ENCODE measurements at regions not wholly inside any gene's neighbourhood (a gene's known extent, or its start where the extent isn't known, plus 50 kb on each side); places are given as distances from the start of the nearest gene placed in this dataset.

DNA sequence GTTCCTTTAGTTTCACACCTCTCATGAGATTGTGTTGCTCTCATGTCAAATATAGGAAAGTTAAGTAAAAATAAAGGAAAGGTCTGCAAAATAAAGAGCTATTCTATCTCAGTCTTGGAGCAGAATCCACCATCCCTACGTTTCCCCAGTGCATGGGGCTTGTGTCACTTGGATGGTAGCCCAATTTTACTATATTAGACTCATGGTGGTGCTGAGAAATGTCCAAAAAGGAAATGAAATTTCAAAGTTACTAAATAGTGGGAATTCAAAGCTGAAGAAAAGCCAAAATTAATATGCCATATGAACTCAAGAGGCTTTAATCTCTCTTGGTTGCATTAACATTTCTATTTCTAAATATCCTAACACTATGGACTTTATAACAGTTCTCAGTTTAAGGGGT, 1283.3 kb upstream of the GJE1 start:
- H3K27me3 ChIP-seq: no peaks in the 10 kb centered on the region
- no peak for TF ChIP-seq POLR2A (IDR thresholded peaks at IDR 0.05)
- TF ChIP-seq CTCF (IDR thresholded peaks at IDR 0.05): no peak
- no peak overlapping the region for H3K27ac ChIP-seq
- WGBS, 4 donors: 64 to 74% (median 64%) methylated on average over 1 of the region's 1 CpG
- DNase-seq: no peak
- H3K9me3 ChIP-seq (replicated peaks in 1 of 3): no peaks in the 10 kb centered on the region
- intact Hi-C loops (cut with DNase I): no loop called here
- H3K36me3 ChIP-seq (replicated peaks in 1 of 2): no peaks in the 10 kb centered on the region
- H3K4me1 ChIP-seq (replicated peaks in 1 of 2): peaks cover 5 to 18% of the 10 kb centered on the region in 2 donors
- no peak overlapping the region for H3K4me3 ChIP-seq

GRCh38 chr6:140847262-140847645, 1285.5 kb upstream of the GJE1 start:
- DNase-seq: no peak
- TF ChIP-seq POLR2A (IDR thresholded peaks at IDR 0.05) (no peak), CTCF (IDR thresholded peaks at IDR 0.05) (no peak)
- Histone ChIP-seq H3K4me3 (no peak overlapping the region), H3K27ac (no peak overlapping the region), H3K4me1 (replicated peaks in 1 of 2) (peaks cover 5 to 14% of the 10 kb centered on the region in 2 donors), H3K36me3 (replicated peaks in 1 of 2) (no peaks in the 10 kb centered on the region), H3K27me3 (no peaks in the 10 kb centered on the region), H3K9me3 (replicated peaks in 1 of 3) (no peaks in the 10 kb centered on the region)
- intact Hi-C loops (cut with DNase I): no loop called here
- 73 to 76% (median 74%) methylated on average over 2 of the region's 2 CpGs for WGBS, 4 donors

DNA sequence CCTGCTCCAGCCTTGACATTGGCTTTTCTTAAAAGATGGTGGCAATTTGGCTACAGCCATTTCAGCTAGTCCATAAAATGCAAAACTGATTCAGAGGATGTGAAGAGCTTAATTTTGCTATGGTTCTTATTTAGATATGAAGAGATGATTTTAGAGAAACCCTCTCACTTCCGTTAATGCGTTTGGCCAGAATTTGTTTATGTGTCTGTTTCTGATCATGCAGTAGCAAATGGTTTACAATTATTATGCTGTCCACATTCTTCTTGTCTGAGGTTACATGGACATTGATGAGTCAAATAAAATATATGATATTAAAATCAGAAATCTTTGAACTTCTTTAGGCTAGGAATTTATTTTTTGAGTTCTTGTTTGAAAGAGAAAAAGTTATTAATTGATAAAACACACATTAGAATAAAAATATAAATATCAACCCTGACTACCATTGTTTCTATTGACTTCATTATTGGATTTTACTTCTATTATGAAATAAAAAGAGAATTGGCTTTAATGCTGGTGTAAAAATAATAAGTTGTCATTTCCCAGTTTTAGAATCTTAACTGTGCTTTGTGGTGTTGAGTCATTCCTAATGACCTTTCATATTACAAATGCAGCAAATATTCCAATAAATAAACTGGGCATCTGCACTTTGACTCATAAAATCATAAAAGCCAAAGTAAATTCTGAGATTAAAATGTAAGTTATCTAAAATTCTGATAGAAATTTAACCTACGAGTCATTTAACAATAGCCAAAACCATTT, 1286.0 kb upstream of the GJE1 start:
- 69 to 75% (median 72%) methylated on average over 3 of the region's 3 CpGs for WGBS, 4 donors
- H3K4me3 ChIP-seq: no peak overlapping the region
- H3K9me3 ChIP-seq (replicated peaks in 1 of 3): no peaks in the 10 kb centered on the region
- no peak for DNase-seq
- TF ChIP-seq POLR2A (IDR thresholded peaks at IDR 0.05): no peak
- no peak for TF ChIP-seq CTCF (IDR thresholded peaks at IDR 0.05)
- H3K27ac ChIP-seq: no peak overlapping the region
- H3K36me3 ChIP-seq (replicated peaks in 1 of 2): no peaks in the 10 kb centered on the region
- intact Hi-C loops (cut with DNase I): no loop called here
- H3K4me1 ChIP-seq (replicated peaks in 1 of 2): peaks cover 5 to 14% of the 10 kb centered on the region in 2 donors
- no peaks in the 10 kb centered on the region for H3K27me3 ChIP-seq

DNA sequence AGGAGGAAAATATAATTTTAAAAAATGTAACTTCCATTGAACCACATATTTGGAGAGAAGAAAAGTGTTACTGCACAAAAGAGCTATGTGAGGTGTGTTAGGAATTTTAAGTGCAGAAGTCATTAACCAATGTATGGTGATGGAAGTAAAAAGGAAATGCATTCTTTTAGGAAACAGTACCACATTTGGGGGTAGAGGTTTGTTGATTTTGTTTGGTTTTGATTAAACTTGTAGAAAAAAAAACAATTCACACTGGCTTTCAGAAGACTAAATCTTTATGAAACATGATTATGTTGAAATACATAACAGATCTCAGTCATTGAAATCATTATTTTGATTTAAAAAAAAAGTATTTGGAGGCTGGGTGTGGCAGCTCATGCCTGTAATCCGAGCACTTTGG, 1287.0 kb upstream of the GJE1 start:
- H3K4me3 ChIP-seq: no peak overlapping the region
- H3K27ac ChIP-seq: no peak overlapping the region
- H3K9me3 ChIP-seq (replicated peaks in 1 of 3): no peaks in the 10 kb centered on the region
- WGBS, 4 donors: 50 to 91% (median 83%) methylated on average over 1 of the region's 1 CpG
- no peaks in the 10 kb centered on the region for H3K36me3 ChIP-seq (replicated peaks in 1 of 2)
- intact Hi-C loops (cut with DNase I): no loop called here
- peaks cover 5 to 14% of the 10 kb centered on the region in 2 donors for H3K4me1 ChIP-seq (replicated peaks in 1 of 2)
- no peaks in the 10 kb centered on the region for H3K27me3 ChIP-seq
- no peak for TF ChIP-seq CTCF (IDR thresholded peaks at IDR 0.05)
- no peak for TF ChIP-seq POLR2A (IDR thresholded peaks at IDR 0.05)
- no peak for DNase-seq
